HL-60 (cell line): ENCODE measurements at regions not wholly inside any gene's neighbourhood (a gene's known extent, or its start where the extent isn't known, plus 50 kb on each side); places are given as distances from the start of the nearest gene placed in this dataset.

Experiments used
- GABPA ChIP-seq: IDR thresholded peaks from 2 replicates; pipeline ENCODE4 v1.6.1; 2012; ENCODE audit warnings: low read depth
- POLR2AphosphoS5 ChIP-seq: IDR thresholded peaks from 2 replicates; pipeline ENCODE4 v1.6.1; 2012; ENCODE audit warnings: low read depth
- SPI1 ChIP-seq: IDR thresholded peaks from 2 replicates; pipeline ENCODE4 v1.6.1; 2012; ENCODE audit warnings: low read depth, mild to moderate bottlenecking, borderline replicate concordance
- TF ChIP-seq, protein P1 (sequence below): IDR thresholded peaks from one replicate; pipeline ENCODE4 v1.5.1; 2011; ENCODE audit warnings: low read length, control low read depth, inconsistent platforms; ENCODE audit not compliant: insufficient read depth
- TF ChIP-seq, protein P2 (sequence below): IDR thresholded peaks from 2 replicates; pipeline ENCODE4 v1.6.1; 2012; ENCODE audit warnings: low read depth; ENCODE audit not compliant: insufficient replicate concordance

DNA sequence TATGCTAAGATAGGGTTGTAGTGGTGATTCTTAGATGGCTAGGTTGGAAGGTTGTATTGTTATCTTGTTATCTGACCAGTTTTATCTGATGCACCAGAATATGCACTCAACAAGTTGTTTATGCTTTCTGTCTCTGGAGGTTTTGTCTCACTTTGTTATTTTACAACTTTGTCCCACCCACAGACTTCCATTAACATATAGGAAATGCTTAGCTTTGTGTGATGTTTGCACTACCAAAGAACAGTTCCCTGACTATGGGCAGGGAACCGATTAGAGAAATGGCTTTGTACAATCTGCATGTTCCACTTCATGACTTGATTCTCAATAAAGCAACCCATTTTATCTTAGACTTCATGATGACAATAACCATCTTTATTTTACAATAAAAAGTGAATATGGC lies 160.6 kb upstream of the CDH20 start:
- TF ChIP-seq, protein P1, sequence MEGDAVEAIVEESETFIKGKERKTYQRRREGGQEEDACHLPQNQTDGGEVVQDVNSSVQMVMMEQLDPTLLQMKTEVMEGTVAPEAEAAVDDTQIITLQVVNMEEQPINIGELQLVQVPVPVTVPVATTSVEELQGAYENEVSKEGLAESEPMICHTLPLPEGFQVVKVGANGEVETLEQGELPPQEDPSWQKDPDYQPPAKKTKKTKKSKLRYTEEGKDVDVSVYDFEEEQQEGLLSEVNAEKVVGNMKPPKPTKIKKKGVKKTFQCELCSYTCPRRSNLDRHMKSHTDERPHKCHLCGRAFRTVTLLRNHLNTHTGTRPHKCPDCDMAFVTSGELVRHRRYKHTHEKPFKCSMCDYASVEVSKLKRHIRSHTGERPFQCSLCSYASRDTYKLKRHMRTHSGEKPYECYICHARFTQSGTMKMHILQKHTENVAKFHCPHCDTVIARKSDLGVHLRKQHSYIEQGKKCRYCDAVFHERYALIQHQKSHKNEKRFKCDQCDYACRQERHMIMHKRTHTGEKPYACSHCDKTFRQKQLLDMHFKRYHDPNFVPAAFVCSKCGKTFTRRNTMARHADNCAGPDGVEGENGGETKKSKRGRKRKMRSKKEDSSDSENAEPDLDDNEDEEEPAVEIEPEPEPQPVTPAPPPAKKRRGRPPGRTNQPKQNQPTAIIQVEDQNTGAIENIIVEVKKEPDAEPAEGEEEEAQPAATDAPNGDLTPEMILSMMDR: no peak
- TF ChIP-seq POLR2AphosphoS5 (no peak), GABPA (no peak), SPI1 (no peak)
- TF ChIP-seq, protein P2, sequence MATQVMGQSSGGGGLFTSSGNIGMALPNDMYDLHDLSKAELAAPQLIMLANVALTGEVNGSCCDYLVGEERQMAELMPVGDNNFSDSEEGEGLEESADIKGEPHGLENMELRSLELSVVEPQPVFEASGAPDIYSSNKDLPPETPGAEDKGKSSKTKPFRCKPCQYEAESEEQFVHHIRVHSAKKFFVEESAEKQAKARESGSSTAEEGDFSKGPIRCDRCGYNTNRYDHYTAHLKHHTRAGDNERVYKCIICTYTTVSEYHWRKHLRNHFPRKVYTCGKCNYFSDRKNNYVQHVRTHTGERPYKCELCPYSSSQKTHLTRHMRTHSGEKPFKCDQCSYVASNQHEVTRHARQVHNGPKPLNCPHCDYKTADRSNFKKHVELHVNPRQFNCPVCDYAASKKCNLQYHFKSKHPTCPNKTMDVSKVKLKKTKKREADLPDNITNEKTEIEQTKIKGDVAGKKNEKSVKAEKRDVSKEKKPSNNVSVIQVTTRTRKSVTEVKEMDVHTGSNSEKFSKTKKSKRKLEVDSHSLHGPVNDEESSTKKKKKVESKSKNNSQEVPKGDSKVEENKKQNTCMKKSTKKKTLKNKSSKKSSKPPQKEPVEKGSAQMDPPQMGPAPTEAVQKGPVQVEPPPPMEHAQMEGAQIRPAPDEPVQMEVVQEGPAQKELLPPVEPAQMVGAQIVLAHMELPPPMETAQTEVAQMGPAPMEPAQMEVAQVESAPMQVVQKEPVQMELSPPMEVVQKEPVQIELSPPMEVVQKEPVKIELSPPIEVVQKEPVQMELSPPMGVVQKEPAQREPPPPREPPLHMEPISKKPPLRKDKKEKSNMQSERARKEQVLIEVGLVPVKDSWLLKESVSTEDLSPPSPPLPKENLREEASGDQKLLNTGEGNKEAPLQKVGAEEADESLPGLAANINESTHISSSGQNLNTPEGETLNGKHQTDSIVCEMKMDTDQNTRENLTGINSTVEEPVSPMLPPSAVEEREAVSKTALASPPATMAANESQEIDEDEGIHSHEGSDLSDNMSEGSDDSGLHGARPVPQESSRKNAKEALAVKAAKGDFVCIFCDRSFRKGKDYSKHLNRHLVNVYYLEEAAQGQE: no peak
